GM12872 (cell line): ENCODE measurements at regions not wholly inside any gene's neighbourhood (a gene's known extent, or its start where the extent isn't known, plus 50 kb on each side); places are given as distances from the start of the nearest gene placed in this dataset.

Experiments
- TF ChIP-seq, protein P1 (sequence below): IDR thresholded peaks from 3 replicates; pipeline ENCODE4 v1.5.1; 2011; ENCODE audit warnings: low read depth, mild to moderate bottlenecking, low read length, moderate library complexity; ENCODE audit not compliant: insufficient read depth

- TF ChIP-seq, protein P1, sequence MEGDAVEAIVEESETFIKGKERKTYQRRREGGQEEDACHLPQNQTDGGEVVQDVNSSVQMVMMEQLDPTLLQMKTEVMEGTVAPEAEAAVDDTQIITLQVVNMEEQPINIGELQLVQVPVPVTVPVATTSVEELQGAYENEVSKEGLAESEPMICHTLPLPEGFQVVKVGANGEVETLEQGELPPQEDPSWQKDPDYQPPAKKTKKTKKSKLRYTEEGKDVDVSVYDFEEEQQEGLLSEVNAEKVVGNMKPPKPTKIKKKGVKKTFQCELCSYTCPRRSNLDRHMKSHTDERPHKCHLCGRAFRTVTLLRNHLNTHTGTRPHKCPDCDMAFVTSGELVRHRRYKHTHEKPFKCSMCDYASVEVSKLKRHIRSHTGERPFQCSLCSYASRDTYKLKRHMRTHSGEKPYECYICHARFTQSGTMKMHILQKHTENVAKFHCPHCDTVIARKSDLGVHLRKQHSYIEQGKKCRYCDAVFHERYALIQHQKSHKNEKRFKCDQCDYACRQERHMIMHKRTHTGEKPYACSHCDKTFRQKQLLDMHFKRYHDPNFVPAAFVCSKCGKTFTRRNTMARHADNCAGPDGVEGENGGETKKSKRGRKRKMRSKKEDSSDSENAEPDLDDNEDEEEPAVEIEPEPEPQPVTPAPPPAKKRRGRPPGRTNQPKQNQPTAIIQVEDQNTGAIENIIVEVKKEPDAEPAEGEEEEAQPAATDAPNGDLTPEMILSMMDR: no peak
Measured at GRCh38 chr4:18294021-18294420, 272.5 kb upstream of the LCORL start.

GRCh38 chr4:18292411-18292810, 270.9 kb upstream of the LCORL start:
- TF ChIP-seq, protein P1: no peak

DNA sequence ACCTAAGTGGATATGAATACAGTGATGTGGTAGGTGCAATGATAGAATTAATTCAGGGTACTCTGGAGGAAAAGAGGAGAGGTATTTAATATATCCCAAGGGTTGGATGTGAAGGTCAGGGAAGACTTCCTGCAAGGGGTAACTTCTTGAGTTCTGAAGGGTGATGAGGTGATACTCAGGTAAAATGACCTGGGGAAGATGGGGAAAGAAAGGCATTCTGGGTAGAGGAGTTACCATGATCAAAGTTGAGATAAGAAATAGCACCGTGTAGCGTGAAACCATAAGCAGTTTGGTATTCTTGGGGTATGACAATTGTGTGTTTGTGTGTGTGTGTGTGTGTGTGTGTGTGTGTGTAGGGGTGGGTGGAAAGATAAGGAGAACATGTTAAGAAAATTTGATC, 270.4 kb upstream of the LCORL start:
- TF ChIP-seq, protein P1: no peak

DNA sequence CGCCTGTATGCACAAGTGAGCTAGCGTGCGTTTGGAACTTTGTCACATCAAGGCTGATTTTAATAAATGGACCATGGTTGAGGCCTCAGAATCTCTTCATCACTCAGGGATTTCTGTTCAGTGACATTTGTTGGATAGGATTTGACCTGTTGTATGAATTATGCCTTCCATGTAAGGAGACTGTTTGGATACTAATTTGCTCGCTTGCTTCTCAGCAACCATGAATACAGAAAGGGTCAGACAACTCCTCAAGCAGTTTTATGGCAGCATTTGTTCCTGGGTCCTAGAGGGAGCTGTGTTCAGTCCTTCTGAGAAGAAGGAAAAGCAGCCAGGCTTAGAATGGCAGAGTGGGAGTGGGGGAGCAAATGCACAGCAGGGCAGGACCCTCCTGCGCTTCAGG, 269.7 kb upstream of the LCORL start:
- TF ChIP-seq, protein P1: no peak

- TF ChIP-seq, protein P1: no peak
Measured at GRCh38 chr4:18285357-18285756, 263.8 kb upstream of the LCORL start.

DNA sequence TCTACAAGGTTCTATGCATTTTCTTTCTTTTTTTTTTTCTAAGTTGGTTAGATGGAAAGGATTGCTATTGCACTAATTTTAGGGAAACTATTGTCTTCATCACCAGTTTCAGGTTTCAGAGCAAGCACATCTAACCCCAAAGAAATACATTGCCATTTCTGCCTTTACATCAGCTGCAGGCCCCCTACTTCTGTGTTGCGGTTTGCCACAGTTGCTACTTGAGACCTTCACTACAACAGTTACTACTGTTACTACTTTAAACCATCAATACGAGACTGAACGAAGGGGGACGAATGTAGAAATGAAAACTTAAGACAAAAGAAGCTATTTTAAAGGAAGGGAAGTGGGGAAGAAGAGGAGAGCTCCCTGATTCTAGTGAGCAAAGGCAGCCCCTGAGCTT, 256.7 kb upstream of the LCORL start:
- TF ChIP-seq, protein P1: no peak

GRCh38 chr4:18262832-18263231, 241.3 kb upstream of the LCORL start:
- TF ChIP-seq, protein P1: no peak

DNA sequence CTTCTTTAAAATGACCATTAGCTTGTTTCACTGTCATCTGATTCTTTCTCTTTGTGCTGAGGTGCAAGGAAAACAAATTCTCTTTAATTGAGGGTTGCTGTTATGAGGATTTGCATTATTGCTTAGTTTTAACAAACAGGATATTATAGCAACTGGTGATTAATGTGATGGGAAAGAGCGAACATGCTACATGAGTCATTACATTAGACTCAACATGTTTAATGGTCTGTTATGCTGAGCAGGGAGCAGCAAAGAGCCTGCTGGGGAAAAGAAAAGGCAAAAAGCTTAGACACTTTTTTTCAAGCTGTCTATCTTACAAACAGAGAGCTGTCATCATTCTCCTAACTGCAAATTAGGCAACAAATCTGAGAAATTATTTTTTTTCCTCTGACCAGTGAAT, 230.5 kb upstream of the LCORL start:
- TF ChIP-seq, protein P1: no peak
